ENCODE measurements at regions not wholly inside any gene's neighbourhood (a gene's known extent, or its start where the extent isn't known, plus 50 kb on each side); places are given as distances from the start of the nearest gene placed in this dataset.

- Histone ChIP-seq H3K4me1 (ENCODE audit: control insufficient read depth, insufficient read depth, low read length) (peaks cover 26% of the 10 kb centered on the region), H3K27me3 (ENCODE audit: control insufficient read depth, insufficient read depth, low read length) (no peaks in the 10 kb centered on the region), H3K27ac (ENCODE audit: low read length) (peak overlapping the region; percentile 75), H3K9me3 (replicated peaks; ENCODE audit: control insufficient read depth, low read depth, low read length) (no peaks in the 10 kb centered on the region), H3K36me3 (ENCODE audit: control insufficient read depth, insufficient read depth, low read length) (no peaks in the 10 kb centered on the region), H3K4me3 (ENCODE audit: low read length) (no peak overlapping the region)
- DNase-seq: no peak
- WGBS (ENCODE audit: insufficient coverage): no CpG with 5 or more reads among the region's 3 CpGs
These were observed 76.7 kb upstream of the PTGFRN start for GRCh38 chr1:116832932-116833578.

GRCh38 chr1:116833718-116834117, 76.0 kb upstream of the PTGFRN start:
- no peaks in the 10 kb centered on the region for H3K9me3 ChIP-seq (replicated peaks; ENCODE audit: control insufficient read depth, low read depth, low read length)
- peaks cover 26% of the 10 kb centered on the region for H3K4me1 ChIP-seq (ENCODE audit: control insufficient read depth, insufficient read depth, low read length)
- H3K4me3 ChIP-seq (ENCODE audit: low read length): no peak overlapping the region
- H3K36me3 ChIP-seq (ENCODE audit: control insufficient read depth, insufficient read depth, low read length): no peaks in the 10 kb centered on the region
- H3K27me3 ChIP-seq (ENCODE audit: control insufficient read depth, insufficient read depth, low read length): no peaks in the 10 kb centered on the region
- DNase-seq: peak; percentile 83
- H3K27ac ChIP-seq (ENCODE audit: low read length): peak overlapping the region; percentile 75
- no CpG with 5 or more reads among the region's 1 CpG for WGBS (ENCODE audit: insufficient coverage)

- WGBS (ENCODE audit: insufficient coverage): 75% methylated on average over 2 of the region's 2 CpGs
- Histone ChIP-seq H3K4me1 (ENCODE audit: control insufficient read depth, insufficient read depth, low read length) (peaks cover 26% of the 10 kb centered on the region), H3K4me3 (ENCODE audit: low read length) (no peak overlapping the region), H3K36me3 (ENCODE audit: control insufficient read depth, insufficient read depth, low read length) (no peaks in the 10 kb centered on the region), H3K9me3 (replicated peaks; ENCODE audit: control insufficient read depth, low read depth, low read length) (no peaks in the 10 kb centered on the region), H3K27me3 (ENCODE audit: control insufficient read depth, insufficient read depth, low read length) (no peaks in the 10 kb centered on the region), H3K27ac (ENCODE audit: low read length) (peak overlapping the region; percentile 75)
- DNase-seq: peak; percentile 69
These were observed 75.1 kb upstream of the PTGFRN start for GRCh38 chr1:116834595-116834994.

DNA sequence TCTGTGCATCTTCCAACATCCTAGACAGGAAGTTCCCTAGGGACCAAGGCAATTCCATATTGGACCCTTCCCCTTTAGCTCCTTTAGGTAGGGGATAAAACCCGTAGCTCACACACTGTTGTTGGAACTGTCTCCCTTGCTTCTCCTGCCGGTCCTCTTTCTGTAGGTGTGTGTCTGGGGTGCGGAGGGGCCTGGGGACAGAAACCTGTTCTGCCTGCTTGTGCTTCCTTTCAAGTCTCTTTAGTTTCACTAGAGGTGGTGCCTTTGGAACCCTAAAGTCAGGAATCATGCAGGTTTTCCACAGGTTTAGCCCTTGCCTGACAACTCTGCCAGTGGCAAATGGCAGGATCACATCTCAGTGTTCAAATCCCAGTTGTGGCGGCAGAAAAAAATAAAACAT, 74.6 kb upstream of the PTGFRN start:
- Histone ChIP-seq H3K27ac (ENCODE audit: low read length) (peak overlapping the region; percentile 75), H3K4me1 (ENCODE audit: control insufficient read depth, insufficient read depth, low read length) (peaks cover 26% of the 10 kb centered on the region), H3K4me3 (ENCODE audit: low read length) (no peak overlapping the region), H3K36me3 (ENCODE audit: control insufficient read depth, insufficient read depth, low read length) (no peaks in the 10 kb centered on the region), H3K27me3 (ENCODE audit: control insufficient read depth, insufficient read depth, low read length) (no peaks in the 10 kb centered on the region), H3K9me3 (replicated peaks; ENCODE audit: control insufficient read depth, low read depth, low read length) (no peaks in the 10 kb centered on the region)
- DNase-seq: no peak
- 75% methylated on average over 3 of the region's 4 CpGs for WGBS (ENCODE audit: insufficient coverage)

- 60% methylated on average over 1 of the region's 1 CpG for WGBS (ENCODE audit: insufficient coverage)
- H3K27ac ChIP-seq (ENCODE audit: low read length): no peak overlapping the region
- H3K9me3 ChIP-seq (replicated peaks; ENCODE audit: control insufficient read depth, low read depth, low read length): no peaks in the 10 kb centered on the region
- H3K36me3 ChIP-seq (ENCODE audit: control insufficient read depth, insufficient read depth, low read length): no peaks in the 10 kb centered on the region
- H3K4me1 ChIP-seq (ENCODE audit: control insufficient read depth, insufficient read depth, low read length): peaks cover 23% of the 10 kb centered on the region
- H3K27me3 ChIP-seq (ENCODE audit: control insufficient read depth, insufficient read depth, low read length): no peaks in the 10 kb centered on the region
- no peak overlapping the region for H3K4me3 ChIP-seq (ENCODE audit: low read length)
- no peak for DNase-seq
These were observed 73.6 kb upstream of the PTGFRN start for GRCh38 chr1:116836099-116836498.

GRCh38 chr1:116841569-116842344, 68.0 kb upstream of the PTGFRN start:
- WGBS (ENCODE audit: insufficient coverage): no CpG with 5 or more reads among the region's 2 CpGs

GRCh38 chr1:116842654-116843053, 67.1 kb upstream of the PTGFRN start:
- 78% methylated on average over 4 of the region's 4 CpGs for WGBS (ENCODE audit: insufficient coverage)
- H3K4me3 ChIP-seq (ENCODE audit: low read length): no peak overlapping the region
- DNase-seq: peak; percentile 32

More at GRCh38 chr1:116841569-116842344, 68.0 kb upstream of the PTGFRN start:
- Histone ChIP-seq H3K36me3 (ENCODE audit: control insufficient read depth, insufficient read depth, low read length) (no peaks in the 10 kb centered on the region), H3K4me1 (ENCODE audit: control insufficient read depth, insufficient read depth, low read length) (no peaks in the 10 kb centered on the region), H3K27ac (ENCODE audit: low read length) (no peak overlapping the region), H3K9me3 (replicated peaks; ENCODE audit: control insufficient read depth, low read depth, low read length) (peaks cover 4% of the 10 kb centered on the region), H3K27me3 (ENCODE audit: control insufficient read depth, insufficient read depth, low read length) (no peaks in the 10 kb centered on the region), H3K4me3 (ENCODE audit: low read length) (no peak overlapping the region)
- DNase-seq: no peak

GRCh38 chr1:116844775-116845174, 64.9 kb upstream of the PTGFRN start:
- Histone ChIP-seq H3K36me3 (ENCODE audit: control insufficient read depth, insufficient read depth, low read length) (no peaks in the 10 kb centered on the region), H3K27me3 (ENCODE audit: control insufficient read depth, insufficient read depth, low read length) (no peaks in the 10 kb centered on the region), H3K4me1 (ENCODE audit: control insufficient read depth, insufficient read depth, low read length) (peaks cover 18% of the 10 kb centered on the region), H3K9me3 (replicated peaks; ENCODE audit: control insufficient read depth, low read depth, low read length) (peaks cover 4% of the 10 kb centered on the region), H3K4me3 (ENCODE audit: low read length) (no peak overlapping the region), H3K27ac (ENCODE audit: low read length) (no peak overlapping the region)
- no CpG with 5 or more reads among the region's 1 CpG for WGBS (ENCODE audit: insufficient coverage)
- no peak for DNase-seq

More at GRCh38 chr1:116842654-116843053, 67.1 kb upstream of the PTGFRN start:
- H3K4me1 ChIP-seq (ENCODE audit: control insufficient read depth, insufficient read depth, low read length): peaks cover 8% of the 10 kb centered on the region
- H3K9me3 ChIP-seq (replicated peaks; ENCODE audit: control insufficient read depth, low read depth, low read length): peaks cover 4% of the 10 kb centered on the region
- H3K36me3 ChIP-seq (ENCODE audit: control insufficient read depth, insufficient read depth, low read length): no peaks in the 10 kb centered on the region
- no peak overlapping the region for H3K27ac ChIP-seq (ENCODE audit: low read length)
- no peaks in the 10 kb centered on the region for H3K27me3 ChIP-seq (ENCODE audit: control insufficient read depth, insufficient read depth, low read length)

- peak; percentile 70 for DNase-seq
- Histone ChIP-seq H3K36me3 (ENCODE audit: control insufficient read depth, insufficient read depth, low read length) (no peaks in the 10 kb centered on the region), H3K27ac (ENCODE audit: low read length) (peak overlapping the region; percentile 94), H3K4me3 (ENCODE audit: low read length) (no peak overlapping the region), H3K4me1 (ENCODE audit: control insufficient read depth, insufficient read depth, low read length) (peaks cover 21% of the 10 kb centered on the region), H3K9me3 (replicated peaks; ENCODE audit: control insufficient read depth, low read depth, low read length) (peaks cover 4% of the 10 kb centered on the region), H3K27me3 (ENCODE audit: control insufficient read depth, insufficient read depth, low read length) (no peaks in the 10 kb centered on the region)
- WGBS (ENCODE audit: insufficient coverage): 54% methylated on average over 1 of the region's 2 CpGs
These were observed 62.5 kb upstream of the PTGFRN start for GRCh38 chr1:116847190-116847589.

DNA sequence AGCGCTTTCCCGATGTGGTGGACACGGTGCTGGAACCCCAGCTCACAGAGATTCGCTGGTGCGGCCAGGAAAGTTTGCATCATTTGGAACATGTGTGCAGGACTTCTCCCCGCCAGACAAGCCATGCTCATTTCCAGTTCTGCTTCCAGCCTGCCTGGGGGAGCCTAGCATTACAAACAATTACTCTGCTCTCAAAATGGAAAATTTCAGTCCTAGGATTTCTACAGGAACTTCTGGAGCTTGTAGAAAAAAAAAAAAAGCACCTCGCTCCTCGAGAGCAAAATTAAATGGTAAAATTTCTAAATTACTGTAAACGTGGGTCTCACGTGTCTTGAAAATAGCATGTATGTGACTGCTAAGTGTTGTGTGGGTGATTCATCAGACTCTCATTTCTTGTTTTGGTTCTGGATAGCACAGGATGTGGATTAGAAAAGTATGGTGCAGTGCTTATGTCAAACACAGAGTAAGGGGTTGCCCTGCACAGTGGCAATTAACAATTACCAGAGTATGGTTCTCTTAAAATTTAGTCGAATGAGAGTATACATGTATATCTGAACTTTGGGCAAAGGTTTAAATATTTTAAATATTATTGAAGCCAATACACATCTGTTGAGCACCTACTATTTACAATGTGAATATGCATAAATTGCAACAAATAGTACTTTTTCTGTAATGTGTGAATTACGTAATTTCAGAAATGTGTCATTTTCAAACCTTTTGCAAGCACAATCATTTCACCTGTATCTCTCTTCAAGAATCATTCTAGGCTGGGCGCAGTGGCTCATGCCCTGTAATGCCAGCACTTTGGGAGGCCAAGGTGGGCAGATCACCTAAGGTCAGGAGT, 61.8 kb upstream of the PTGFRN start:
- Histone ChIP-seq H3K4me1 (ENCODE audit: control insufficient read depth, insufficient read depth, low read length) (peaks cover 28% of the 10 kb centered on the region), H3K27me3 (ENCODE audit: control insufficient read depth, insufficient read depth, low read length) (no peaks in the 10 kb centered on the region), H3K9me3 (replicated peaks; ENCODE audit: control insufficient read depth, low read depth, low read length) (peaks cover 4% of the 10 kb centered on the region), H3K4me3 (ENCODE audit: low read length) (no peak overlapping the region), H3K27ac (ENCODE audit: low read length) (peak overlapping the region; percentile 94), H3K36me3 (ENCODE audit: control insufficient read depth, insufficient read depth, low read length) (no peaks in the 10 kb centered on the region)
- peak; percentile 99 for DNase-seq
- WGBS (ENCODE audit: insufficient coverage): 26% methylated on average over 7 of the region's 13 CpGs
